ENCODE measurements at regions not wholly inside any gene's neighbourhood (a gene's known extent, or its start where the extent isn't known, plus 50 kb on each side); places are given as distances from the start of the nearest gene placed in this dataset.
"Not testable (repeated sequence)": the region's sequence is repeated elsewhere in the genome, so short reads cannot be mapped to it uniquely, and the experiment has no call there.

DNA sequence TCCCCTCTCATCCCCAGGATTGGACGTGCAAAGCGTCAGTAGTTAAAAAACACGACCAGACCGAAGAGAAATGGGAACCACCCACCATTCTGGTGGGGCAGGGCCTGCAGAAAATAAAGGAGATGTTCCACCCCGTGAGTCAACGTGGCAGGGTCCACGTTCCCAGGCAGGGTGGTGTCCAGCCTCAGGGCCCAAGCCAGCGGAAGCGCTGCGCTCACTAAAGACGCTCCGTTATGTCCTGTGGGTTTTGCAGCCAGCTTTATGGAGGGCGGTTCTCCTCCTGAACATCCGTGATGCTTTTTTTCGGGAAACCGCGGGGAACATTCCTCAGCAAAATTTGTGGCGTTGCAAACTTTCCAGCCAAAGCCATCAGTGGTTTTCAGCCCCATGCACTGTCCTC, 93.4 kb upstream of the SHOX start:
- TF ChIP-seq, protein P1, sequence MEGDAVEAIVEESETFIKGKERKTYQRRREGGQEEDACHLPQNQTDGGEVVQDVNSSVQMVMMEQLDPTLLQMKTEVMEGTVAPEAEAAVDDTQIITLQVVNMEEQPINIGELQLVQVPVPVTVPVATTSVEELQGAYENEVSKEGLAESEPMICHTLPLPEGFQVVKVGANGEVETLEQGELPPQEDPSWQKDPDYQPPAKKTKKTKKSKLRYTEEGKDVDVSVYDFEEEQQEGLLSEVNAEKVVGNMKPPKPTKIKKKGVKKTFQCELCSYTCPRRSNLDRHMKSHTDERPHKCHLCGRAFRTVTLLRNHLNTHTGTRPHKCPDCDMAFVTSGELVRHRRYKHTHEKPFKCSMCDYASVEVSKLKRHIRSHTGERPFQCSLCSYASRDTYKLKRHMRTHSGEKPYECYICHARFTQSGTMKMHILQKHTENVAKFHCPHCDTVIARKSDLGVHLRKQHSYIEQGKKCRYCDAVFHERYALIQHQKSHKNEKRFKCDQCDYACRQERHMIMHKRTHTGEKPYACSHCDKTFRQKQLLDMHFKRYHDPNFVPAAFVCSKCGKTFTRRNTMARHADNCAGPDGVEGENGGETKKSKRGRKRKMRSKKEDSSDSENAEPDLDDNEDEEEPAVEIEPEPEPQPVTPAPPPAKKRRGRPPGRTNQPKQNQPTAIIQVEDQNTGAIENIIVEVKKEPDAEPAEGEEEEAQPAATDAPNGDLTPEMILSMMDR (IDR thresholded peaks at IDR 0.05; ENCODE audit: borderline replicate concordance) = no peak
- H3K27me3 ChIP-seq (ENCODE audit: low read depth) = peaks cover 6% of the 10 kb centered on the region
- no peak for DNase-seq
- no peaks in the 10 kb centered on the region for H3K36me3 ChIP-seq
- no peak overlapping the region for H3K4me3 ChIP-seq
- H3K9me3 ChIP-seq (replicated peaks) = peaks cover 18% of the 10 kb centered on the region
- no peak overlapping the region for H3K27ac ChIP-seq (replicated peaks)
- intact Hi-C loops (cut with micrococcal nuclease) = no loop called here
- no peaks in the 10 kb centered on the region for H3K4me1 ChIP-seq

DNA sequence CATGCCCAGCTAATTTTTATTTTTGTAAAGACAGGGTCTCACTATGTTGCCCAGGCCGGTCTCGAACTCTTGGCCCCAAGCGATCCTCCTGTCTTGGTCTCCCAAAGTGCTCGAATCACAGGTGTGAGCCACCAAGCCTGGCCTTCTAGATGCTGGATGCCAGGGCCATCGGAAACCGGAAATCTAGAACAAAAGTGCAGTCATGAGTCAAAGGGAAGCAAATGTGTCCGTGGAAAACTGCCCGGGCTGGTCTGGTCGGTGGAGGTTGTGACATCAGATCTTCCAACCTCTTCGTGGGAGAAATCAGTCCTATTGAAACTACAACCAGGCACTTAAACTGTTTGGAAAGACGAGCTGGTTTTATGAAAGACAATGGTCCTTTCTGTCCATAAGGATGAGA, 92.3 kb upstream of the SHOX start:
- H3K36me3 ChIP-seq = no peaks in the 10 kb centered on the region
- H3K4me3 ChIP-seq = no peak overlapping the region
- no peaks in the 10 kb centered on the region for H3K4me1 ChIP-seq
- peaks cover 6% of the 10 kb centered on the region for H3K27me3 ChIP-seq (ENCODE audit: low read depth)
- H3K9me3 ChIP-seq (replicated peaks) = peaks cover 24% of the 10 kb centered on the region
- DNase-seq = no peak
- TF ChIP-seq, protein P1 (IDR thresholded peaks at IDR 0.05; ENCODE audit: borderline replicate concordance) = no peak
- intact Hi-C loops (cut with micrococcal nuclease) = no loop called here
- no peak overlapping the region for H3K27ac ChIP-seq (replicated peaks)

DNA sequence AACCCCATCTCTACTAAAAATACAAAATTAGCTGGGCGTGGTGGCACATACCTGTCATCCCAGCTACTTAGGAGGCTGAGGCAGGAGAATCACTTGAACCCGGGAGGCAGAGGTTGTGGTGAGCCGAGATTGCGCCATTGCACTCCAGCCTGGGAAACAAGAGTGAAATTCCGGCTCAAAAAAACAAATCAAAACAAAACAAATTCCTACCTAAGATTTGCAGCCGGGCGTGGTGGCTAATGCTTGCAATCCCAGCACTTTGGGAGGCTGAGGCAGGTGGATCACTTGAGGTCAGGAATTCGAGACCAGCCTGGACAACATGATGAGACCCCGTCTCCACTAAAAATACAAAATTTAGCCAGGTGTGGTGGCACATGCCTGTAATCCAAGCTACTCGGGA, 89.6 kb upstream of the SHOX start:
- H3K4me1 ChIP-seq; H3K27me3 ChIP-seq (ENCODE audit: low read depth); intact Hi-C loops (cut with micrococcal nuclease); H3K4me3 ChIP-seq; DNase-seq; H3K36me3 ChIP-seq; H3K27ac ChIP-seq (replicated peaks): not testable (repeated sequence)
- H3K9me3 ChIP-seq (replicated peaks) = peaks cover 29% of the 10 kb centered on the region

DNA sequence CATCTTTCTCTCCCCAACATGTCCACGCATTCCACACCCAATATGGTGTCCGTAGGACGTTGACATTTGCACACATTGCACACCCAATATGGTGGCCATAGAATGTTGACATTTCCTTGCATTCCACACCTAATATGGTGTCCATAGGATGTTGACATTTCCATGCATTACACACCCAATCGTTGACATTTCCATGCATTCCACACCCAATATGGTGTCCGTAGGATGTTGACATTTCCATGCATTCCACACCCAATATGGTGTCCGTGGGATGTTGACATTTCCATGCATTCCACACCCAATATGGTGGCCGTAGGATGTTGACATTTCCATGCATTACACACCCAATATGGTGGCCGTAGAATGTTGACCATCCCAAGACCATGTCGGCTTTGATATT, 88.4 kb upstream of the SHOX start:
- no peaks in the 10 kb centered on the region for H3K4me1 ChIP-seq
- H3K9me3 ChIP-seq (replicated peaks) = peaks cover 29% of the 10 kb centered on the region
- no peaks in the 10 kb centered on the region for H3K36me3 ChIP-seq
- no peak overlapping the region for H3K4me3 ChIP-seq
- peaks cover 9% of the 10 kb centered on the region for H3K27me3 ChIP-seq (ENCODE audit: low read depth)
- TF ChIP-seq, protein P1 (IDR thresholded peaks at IDR 0.05; ENCODE audit: borderline replicate concordance) = no peak
- DNase-seq = no peak
- intact Hi-C loops (cut with micrococcal nuclease) = no loop called here
- no peak overlapping the region for H3K27ac ChIP-seq (replicated peaks)

DNA sequence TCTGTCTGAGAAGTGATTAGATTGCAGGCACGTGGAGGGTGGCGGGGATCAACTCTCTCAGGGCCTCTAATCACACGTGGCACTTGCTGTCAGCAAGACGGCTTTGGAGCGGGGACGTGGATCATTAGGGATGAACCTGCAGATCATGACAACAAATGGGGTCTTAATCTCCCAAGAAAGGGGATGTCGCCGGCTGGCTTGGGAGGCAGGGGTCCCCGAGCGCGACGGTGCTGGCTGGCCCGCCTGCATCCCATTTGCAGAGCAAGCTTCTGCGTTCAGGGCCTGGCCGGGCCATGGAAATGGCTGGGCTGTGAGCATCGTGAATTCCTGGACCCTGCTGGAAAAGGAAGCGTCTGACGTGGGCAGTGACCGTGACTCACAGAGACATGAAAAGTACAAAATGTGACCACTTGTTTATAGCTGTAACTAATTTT, 85.1 kb upstream of the SHOX start:
- Histone ChIP-seq H3K27me3 (ENCODE audit: low read depth) (peaks cover 9% of the 10 kb centered on the region), H3K4me1 (no peaks in the 10 kb centered on the region), H3K27ac (replicated peaks) (no peak overlapping the region), H3K4me3 (no peak overlapping the region), H3K36me3 (no peaks in the 10 kb centered on the region), H3K9me3 (replicated peaks) (peaks cover 26% of the 10 kb centered on the region)
- no peak for DNase-seq
- intact Hi-C loops (cut with micrococcal nuclease) = no loop called here
- TF ChIP-seq, protein P1 (IDR thresholded peaks at IDR 0.05; ENCODE audit: borderline replicate concordance) = no peak

DNA sequence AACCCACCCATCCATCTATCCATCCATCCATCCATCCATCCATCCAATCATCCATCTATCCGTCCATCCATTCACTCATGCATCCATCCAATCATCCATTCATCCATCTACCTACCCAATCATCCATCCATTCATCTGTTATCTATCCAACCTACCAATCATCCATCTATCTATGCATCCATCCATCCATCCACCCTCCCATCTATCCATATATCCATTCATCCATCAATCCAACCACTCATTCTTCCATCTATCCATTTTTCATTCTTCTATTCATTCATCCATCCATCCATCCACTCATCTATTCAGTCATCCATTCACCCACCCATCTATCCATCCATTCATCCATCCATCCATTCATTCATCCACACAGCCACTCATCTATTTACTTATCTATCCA, 80.1 kb upstream of the SHOX start:
- intact Hi-C loops (cut with micrococcal nuclease) = no loop called here
- H3K9me3 ChIP-seq (replicated peaks) = peaks cover 16% of the 10 kb centered on the region
- no peak overlapping the region for H3K4me3 ChIP-seq
- H3K27ac ChIP-seq (replicated peaks) = no peak overlapping the region
- H3K27me3 ChIP-seq (ENCODE audit: low read depth) = no peaks in the 10 kb centered on the region
- TF ChIP-seq, protein P1 (IDR thresholded peaks at IDR 0.05; ENCODE audit: borderline replicate concordance) = no peak
- no peak for DNase-seq
- H3K36me3 ChIP-seq = no peaks in the 10 kb centered on the region
- no peaks in the 10 kb centered on the region for H3K4me1 ChIP-seq

Data from left ventricle myocardium inferior (tissue), 1 donor.